H7 (cell line): ENCODE measurements at regions not wholly inside any gene's neighbourhood (a gene's known extent, or its start where the extent isn't known, plus 50 kb on each side); places are given as distances from the start of the nearest gene placed in this dataset.

ENCODE experiments used
- DNase-seq: peaks from one replicate; pipeline ENCODE4 v3.0.0; 2012
- H3K27me3 ChIP-seq: 2 replicates; pipeline ENCODE4 v1.6.0; 2011; ENCODE audit warnings: mild to moderate bottlenecking, low read length; ENCODE audit not compliant: control insufficient read depth, insufficient read depth
- H3K36me3 ChIP-seq: replicated peaks from 2 replicates; pipeline ENCODE4 v1.5.1; 2011; ENCODE audit warnings: low read length; ENCODE audit not compliant: control insufficient read depth, insufficient read depth
- H3K4me3 ChIP-seq: 2 replicates; pipeline ENCODE4 v1.5.1; 2011; ENCODE audit warnings: low read depth, mild to moderate bottlenecking, control low read depth, low read length, moderate library complexity; ENCODE audit not compliant: insufficient read depth

DNA sequence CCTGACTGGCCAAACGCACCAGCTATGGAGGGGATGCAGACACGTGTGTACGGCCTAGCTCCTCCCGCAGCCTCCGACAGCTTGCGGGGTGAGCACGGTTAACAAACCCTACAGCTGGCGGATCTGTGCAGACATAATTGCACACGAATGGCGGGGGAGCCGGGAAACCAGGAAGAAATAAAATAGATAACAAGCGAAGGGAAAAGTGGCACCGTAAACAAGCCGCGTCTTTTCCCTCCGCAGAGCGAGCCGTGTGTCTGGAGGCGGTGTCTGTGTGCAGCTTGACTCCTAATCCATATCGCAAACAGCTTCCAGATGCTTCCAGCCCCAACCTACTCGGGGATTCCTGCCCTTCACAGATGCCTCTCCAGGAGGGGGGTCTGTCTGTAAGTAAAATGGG lies 853.1 kb upstream of the SALL3 start:
- no peaks in the 10 kb centered on the region for H3K27me3 ChIP-seq
- DNase-seq: no peak
- H3K36me3 ChIP-seq: no peaks in the 10 kb centered on the region
- H3K4me3 ChIP-seq: no peak overlapping the region

DNA sequence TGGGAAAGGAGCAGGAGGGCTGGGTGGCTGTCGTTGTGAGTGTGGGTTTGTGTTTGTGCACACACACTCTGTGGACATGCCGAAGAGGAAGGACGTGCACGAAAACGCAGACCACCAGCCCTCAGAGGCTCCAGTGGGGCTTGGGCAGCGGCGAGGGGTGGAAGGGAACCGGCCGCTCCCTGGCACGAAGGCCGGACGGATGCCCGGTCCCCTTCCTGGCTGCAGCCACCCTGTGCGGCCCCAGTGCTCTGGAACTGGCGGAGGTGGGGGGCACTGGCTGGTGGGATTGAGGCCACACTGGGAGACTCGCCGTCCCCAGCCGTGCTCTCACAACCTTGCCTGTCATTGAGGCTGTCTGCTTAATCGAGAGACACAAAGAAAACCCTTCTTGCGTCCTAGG lies 852.6 kb upstream of the SALL3 start:
- Histone ChIP-seq H3K27me3 (no peaks in the 10 kb centered on the region), H3K4me3 (no peak overlapping the region), H3K36me3 (no peaks in the 10 kb centered on the region)
- DNase-seq: no peak

DNA sequence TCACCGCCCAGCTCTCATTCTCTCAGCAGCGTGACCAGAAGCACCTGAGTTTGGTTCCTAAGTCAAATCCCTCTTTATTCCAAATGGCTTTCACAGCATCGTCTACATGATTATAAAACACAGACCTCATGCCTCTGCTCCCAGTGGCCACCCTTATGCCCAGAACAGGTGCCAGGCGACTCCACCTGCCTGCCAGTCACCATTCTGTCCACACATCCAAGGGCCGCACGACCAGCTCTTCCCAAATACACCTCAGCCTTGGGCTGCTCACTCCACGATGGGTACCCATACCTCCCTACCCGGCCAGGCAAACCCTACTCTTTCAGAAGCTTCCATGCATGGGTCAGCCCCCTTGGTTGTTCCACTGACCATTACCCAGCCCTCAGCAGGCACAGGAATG lies 851.6 kb upstream of the SALL3 start:
- Histone ChIP-seq H3K36me3 (no peaks in the 10 kb centered on the region), H3K27me3 (no peaks in the 10 kb centered on the region), H3K4me3 (no peak overlapping the region)
- no peak for DNase-seq

DNA sequence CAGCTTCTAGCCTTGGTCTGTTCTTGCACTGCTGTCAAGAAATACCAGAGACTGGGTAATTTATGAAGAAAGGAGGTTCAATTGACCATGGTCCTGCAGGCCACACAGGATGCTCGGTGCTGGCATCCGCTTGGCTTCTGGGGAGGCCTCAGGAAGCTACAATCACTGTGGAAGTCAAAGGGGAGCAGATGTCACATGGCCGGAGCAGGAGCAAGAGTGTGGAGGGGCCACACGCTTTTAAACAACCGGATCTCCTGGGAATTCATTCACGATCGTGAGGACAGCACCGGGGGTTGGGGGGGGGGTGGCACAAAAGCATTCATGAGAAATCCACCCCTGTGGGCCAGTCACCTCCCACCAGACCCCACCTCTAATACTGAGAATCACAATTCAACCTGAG lies 850.4 kb upstream of the SALL3 start:
- DNase-seq: no peak
- Histone ChIP-seq H3K4me3 (no peak overlapping the region), H3K36me3 (no peaks in the 10 kb centered on the region)

DNA sequence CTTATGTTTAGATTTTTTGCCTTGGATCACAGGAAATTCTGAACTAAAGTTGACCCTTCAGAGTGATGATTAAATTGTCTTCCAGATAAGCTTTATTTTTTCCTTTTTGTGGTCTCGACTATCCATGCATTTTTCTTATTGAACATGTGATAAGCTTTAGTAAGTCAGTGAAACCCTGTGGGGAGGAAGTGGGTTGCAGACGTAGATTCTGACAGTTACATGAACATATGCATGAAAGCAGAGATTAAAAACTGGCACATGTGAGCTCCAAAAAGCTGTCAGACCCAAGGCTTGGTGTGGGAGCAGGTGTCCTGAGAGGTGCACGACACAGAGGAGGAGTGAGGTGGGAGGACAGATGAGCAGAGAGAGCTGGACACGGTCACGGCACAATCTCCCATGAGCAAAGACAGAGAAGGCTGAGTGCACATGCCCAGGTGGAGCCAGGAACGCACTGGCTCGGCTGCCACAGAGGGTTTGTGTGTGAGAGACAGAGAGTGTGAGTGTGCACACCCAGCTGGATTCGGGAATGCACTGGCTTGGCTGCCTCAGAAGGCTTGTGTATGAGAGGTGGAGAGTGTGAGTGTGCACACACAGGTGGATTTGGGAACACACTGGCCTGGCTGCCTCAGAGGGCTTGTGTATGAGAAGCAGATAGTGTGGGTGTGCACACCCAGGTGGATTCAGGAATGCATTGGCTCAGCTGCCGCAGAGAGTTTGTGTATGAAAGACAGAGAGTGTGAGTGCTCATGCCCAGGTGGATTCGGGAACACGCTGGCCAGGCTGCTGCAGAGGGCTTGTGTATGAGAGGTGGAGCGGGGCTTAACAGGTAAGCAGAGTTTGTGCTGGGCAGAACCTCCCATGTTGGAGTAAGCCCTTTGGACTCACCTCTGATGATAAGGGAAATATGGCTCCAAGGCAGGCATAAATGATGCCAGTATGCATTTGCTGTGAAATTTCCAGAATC lies 849.1 kb upstream of the SALL3 start:
- no peak for DNase-seq
- Histone ChIP-seq H3K27me3 (no peaks in the 10 kb centered on the region), H3K4me3 (no peak overlapping the region), H3K36me3 (no peaks in the 10 kb centered on the region)

More for the DNA sequence above, 850.4 kb upstream of the SALL3 start:
- no peaks in the 10 kb centered on the region for H3K27me3 ChIP-seq

DNA sequence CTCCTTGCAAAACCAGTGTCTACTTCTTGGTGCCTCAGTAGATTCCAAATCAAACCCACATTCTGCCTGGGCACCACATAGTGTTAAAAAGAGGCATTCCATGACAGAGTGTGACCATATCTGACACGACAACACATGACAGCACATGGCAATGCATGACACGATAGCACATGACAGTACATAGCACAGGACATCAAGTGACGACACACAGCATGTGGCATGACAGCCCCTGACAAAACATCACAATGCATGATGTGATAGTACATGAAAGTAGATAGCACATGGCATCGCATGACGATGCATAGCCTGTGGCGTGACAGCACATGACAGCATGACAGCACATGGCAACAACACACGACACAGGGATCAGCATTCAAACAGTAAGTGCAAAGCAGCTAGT lies 845.9 kb upstream of the SALL3 start:
- H3K27me3 ChIP-seq: no peaks in the 10 kb centered on the region
- no peak for DNase-seq
- H3K4me3 ChIP-seq: no peak overlapping the region
- H3K36me3 ChIP-seq: no peaks in the 10 kb centered on the region

DNA sequence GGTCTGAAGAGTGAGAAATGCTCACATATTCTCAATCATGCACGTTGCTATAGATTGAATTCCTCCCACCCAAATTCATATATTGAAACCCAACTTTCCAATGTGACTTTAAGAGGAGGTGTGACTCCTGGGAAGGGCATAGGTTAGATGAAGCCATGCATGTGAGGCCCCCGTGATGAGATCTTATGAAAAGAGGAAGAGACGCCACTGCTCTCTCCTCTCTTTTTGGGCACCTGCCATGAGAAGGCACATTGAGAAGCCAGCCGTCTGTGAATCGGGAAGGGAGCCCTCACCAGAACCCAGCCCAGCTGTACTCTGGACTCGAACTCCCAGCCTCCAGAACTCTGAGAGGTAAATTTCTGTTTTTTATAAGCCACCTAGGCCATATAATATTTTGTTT lies 842.6 kb upstream of the SALL3 start:
- no peaks in the 10 kb centered on the region for H3K36me3 ChIP-seq
- no peak for DNase-seq
- H3K27me3 ChIP-seq: no peaks in the 10 kb centered on the region
- no peak overlapping the region for H3K4me3 ChIP-seq

DNA sequence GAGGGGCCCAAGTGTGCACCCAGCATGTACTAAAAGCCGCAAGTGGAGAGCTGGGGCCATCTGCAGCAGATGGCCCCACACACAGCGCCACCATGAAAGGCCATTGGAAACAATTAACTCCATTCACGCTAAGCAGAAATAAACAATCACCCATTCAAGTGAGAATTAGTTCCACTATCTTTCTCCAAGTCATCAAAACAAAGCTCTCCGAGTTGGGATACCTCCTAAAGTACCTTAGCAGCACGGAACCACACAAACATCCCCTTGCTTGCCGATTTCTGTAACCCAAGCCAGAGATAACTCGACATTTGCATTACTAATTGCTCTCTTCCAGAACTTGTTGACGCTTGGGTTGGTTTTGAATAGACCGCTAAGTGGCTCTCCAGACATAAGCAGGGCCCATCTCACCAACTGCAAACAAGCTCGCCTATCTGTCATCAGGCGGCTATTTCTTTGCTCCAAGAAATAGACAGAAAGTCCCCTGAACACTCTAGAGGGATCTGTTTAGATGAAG lies 840.6 kb upstream of the SALL3 start:
- no peaks in the 10 kb centered on the region for H3K36me3 ChIP-seq
- DNase-seq: no peak
- no peaks in the 10 kb centered on the region for H3K27me3 ChIP-seq
- H3K4me3 ChIP-seq: no peak overlapping the region

DNA sequence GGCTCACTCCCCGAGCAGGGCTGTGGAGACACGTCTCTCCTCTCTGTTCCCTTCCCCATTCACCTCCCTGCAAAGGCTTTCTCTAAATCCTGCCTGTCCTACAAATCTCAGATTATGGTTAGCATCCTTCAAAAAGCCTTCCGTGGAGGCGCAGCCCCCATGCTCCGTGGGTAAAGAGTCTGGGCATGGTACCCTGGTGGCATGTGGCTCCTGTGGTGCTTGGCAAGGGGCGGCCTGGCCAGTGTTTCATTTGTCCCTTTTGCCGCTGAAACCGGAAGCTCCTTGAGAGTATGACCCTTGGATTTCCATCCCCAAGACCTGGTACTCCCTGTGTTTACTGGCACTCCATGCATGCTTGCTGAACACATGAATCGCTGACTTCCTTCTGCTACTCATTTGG lies 839.3 kb upstream of the SALL3 start:
- Histone ChIP-seq H3K27me3 (no peaks in the 10 kb centered on the region), H3K4me3 (no peak overlapping the region), H3K36me3 (no peaks in the 10 kb centered on the region)
- DNase-seq: no peak

DNA sequence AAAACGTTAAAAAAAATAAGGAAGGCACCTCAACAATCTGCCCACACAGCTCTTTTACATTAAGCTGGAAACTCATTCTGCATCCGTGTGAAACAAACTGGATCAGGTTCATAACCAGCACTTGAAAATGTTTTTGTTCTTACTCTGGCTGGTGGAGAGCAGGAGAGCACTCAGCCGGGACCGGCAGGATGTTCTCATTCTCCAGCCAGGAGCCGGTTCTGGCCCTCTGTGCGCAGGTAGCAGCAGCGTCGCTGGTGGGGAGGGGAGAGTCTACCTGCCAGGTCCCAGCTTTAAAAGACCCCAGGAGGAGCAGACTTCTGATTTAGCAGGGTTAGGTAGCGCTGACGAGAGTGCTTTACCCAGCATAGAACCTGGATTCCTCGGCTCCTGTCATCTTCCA lies 834.9 kb upstream of the SALL3 start:
- H3K27me3 ChIP-seq: no peaks in the 10 kb centered on the region
- no peak for DNase-seq
- H3K36me3 ChIP-seq: no peaks in the 10 kb centered on the region
- no peak overlapping the region for H3K4me3 ChIP-seq

DNA sequence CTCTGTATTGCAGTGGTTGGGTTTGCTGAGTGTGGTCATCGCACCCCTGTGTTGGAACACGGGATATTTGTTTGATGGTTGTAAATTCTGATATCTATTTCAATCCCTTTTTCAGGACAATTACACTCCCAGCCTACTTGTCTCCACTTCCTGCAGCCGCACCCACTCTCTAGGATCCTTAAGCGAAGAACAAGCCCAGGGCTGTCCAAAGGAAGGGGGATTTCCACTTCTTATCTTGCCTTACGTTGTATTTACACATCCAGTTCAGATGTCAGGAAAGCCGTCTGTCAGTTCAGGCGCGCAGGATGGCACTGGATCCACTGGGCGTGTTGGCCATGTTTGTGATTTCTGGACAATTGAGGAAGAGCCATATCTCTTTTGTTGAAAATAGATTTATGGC lies 834.5 kb upstream of the SALL3 start:
- Histone ChIP-seq H3K36me3 (no peaks in the 10 kb centered on the region), H3K4me3 (no peak overlapping the region), H3K27me3 (no peaks in the 10 kb centered on the region)
- DNase-seq: no peak

DNA sequence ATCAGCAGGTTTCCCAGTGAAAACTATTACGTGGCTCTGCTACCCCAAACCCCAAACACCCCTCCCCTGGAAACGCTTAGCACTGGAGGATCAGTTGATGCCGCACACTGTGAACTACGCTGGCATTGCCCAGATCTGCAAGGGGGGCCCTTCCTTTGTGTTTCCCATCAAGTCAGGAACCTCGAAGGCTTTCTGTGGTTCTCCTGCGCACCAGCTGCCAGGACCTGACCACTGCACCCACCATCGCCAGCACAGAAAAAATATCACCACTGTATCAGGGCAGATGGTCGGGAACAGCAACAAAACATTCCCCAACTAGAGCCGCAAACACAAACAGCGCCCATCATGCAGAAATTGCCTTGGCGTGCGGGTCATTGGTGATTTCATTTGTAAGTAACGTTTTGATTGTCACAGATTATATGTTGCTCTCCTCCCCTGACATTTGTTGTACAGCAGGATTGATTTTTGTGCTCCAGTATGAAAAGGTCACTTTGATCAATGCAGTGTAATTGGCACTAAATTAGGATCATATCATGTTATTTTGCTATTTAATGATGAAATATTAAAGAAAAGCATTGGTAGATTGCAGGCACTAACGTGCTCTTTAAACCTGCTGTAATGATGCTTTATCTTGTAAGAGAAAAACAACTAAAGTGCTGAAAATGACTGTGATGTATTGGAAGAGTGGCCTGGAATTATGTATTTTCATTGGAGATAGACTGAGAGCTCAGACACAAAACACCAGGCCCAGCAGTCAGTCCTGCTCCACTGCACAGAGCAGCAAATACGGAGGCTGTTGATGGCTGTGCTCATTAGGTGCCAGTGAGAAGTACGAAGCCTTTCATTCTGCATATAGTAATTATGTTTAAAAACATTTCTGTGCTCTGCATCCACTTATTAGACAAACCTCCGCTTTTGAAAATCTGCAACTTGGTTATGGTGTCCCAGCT lies 833.2 kb upstream of the SALL3 start:
- H3K4me3 ChIP-seq: no peak overlapping the region
- no peak for DNase-seq
- H3K27me3 ChIP-seq: no peaks in the 10 kb centered on the region

DNA sequence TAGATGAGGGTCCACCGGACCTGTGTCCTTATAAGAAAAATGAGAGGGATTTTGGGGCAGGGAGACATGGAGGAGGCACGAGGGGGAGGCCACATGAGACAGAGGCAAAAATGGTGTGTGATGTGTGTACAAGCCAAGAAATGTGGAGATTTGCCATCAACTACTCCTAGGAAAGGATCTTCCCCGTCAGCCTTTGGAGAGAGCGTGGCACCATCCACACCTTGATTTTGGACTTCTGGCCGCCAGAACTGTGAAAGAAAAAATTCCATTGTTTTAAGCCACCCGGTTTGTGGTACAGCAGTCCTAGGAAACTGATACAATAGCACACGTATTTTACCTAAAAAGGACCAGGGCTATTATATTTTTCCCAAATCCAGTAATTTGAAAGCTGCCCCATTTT lies 829.0 kb upstream of the SALL3 start:
- DNase-seq: no peak
- Histone ChIP-seq H3K36me3 (no peaks in the 10 kb centered on the region), H3K27me3 (no peaks in the 10 kb centered on the region), H3K4me3 (no peak overlapping the region)

More for the DNA sequence above, 833.2 kb upstream of the SALL3 start:
- no peaks in the 10 kb centered on the region for H3K36me3 ChIP-seq

DNA sequence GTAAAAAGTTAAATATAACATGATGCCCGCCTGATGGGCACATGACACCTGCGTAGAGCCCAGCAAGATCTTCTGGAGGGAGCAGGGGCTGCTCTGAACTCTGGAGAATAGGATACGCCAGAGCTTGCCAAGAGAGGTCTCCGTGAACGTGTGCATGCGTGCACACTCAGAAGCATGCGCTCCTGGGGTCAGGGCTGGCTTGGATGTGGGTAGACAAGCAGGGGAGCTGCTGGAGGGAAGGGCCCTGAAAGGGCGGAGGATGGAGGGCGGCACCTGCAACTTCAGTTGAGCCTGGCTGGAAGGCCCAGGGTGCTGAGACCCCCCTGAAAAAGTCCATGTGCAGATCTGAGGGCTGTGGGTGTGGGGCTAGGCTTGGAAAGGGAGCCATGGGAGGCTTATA lies 828.4 kb upstream of the SALL3 start:
- no peak for DNase-seq
- no peaks in the 10 kb centered on the region for H3K27me3 ChIP-seq
- H3K36me3 ChIP-seq: no peaks in the 10 kb centered on the region
- no peak overlapping the region for H3K4me3 ChIP-seq
